GM18507 (cell line): ENCODE measurements at regions not wholly inside any gene's neighbourhood (a gene's known extent, or its start where the extent isn't known, plus 50 kb on each side); places are given as distances from the start of the nearest gene placed in this dataset.
"Not testable (repeated sequence)": the region's sequence is repeated elsewhere in the genome, so short reads cannot be mapped to it uniquely, and the experiment has no call there.

Source experiments
- DNase-seq: peaks from one replicate; pipeline ENCODE4 v3.0.0; 2011; ENCODE audit warnings: low read depth; ENCODE audit not compliant: insufficient read length; ENCODE audit errors: extremely low spot score
- FAIRE-seq: peaks from 2 replicates; lab custom pipeline; 2011; peaks lifted over from hg19 to GRCh38; lab: Jason Lieb, UNC

- FAIRE-seq, result no peak
- DNase-seq, result no peak
Measured at GRCh38 chr12:119931402-119931801, 54.3 kb upstream of the CIT start.

GRCh38 chr12:119932921-119933320 lies 55.8 kb upstream of the CIT start:
- FAIRE-seq (no peak), DNase-seq (no peak)

- not testable (repeated sequence) for FAIRE-seq
Measured at GRCh38 chr12:119934780-119935179, 54.3 kb upstream of the BICDL1 start.

GRCh38 chr12:119936705-119937311 lies 52.2 kb upstream of the BICDL1 start:
- DNase-seq (no peak), FAIRE-seq (no peak)

More at GRCh38 chr12:119934780-119935179, 54.3 kb upstream of the BICDL1 start:
- not testable (repeated sequence) for DNase-seq

- FAIRE-seq (peak; percentile 83), DNase-seq (peak; percentile 51)
Measured at GRCh38 chr12:119938049-119938667, 50.9 kb upstream of the BICDL1 start.
